IMR-90 (cell line): ENCODE measurements at regions not wholly inside any gene's neighbourhood (a gene's known extent, or its start where the extent isn't known, plus 50 kb on each side); places are given as distances from the start of the nearest gene placed in this dataset.

Experiments used
- ATAC-seq: fragments of 200-7000 bp; cut with Tn5 transposase; 2 replicates; pipeline ENCODE4 v1.9.1; 2020; ENCODE audit warnings: low read depth, mild to moderate bottlenecking, moderate library complexity
- BruUV-seq: library from RNA; stranded (reverse); fragments of 400-500 nt; replicated peaks from 2 replicates; lab custom pipeline; 2021; lab: Mats Ljungman, UMichigan
- CTCF ChIA-PET: fragments of 300-600 bp; formaldehyde crosslinking; extraction: SDS; loops from one replicate; lab custom pipeline; 2021; ENCODE audit warnings: antibody characterized with exemption; lab: Yijun Ruan, JAX
- POLR2A ChIA-PET: fragments of 300-600 bp; sonication (Branson Sonifier 250); formaldehyde crosslinking; loops from one replicate; lab custom pipeline; 2022; ENCODE audit warnings: antibody characterized with exemption; ENCODE audit not compliant: unreplicated experiment; lab: Charles Lee
- DNase-seq: peaks from one replicate; pipeline ENCODE4 v3.0.0; 2013
- H2AFZ ChIP-seq: replicated peaks from 2 replicates; pipeline ENCODE3; 2013; ENCODE audit warnings: low read length, mild to moderate bottlenecking; ENCODE audit not compliant: poor library complexity
- H2AK5ac ChIP-seq: 2 replicates; pipeline ENCODE4 v1.6.1; 2013; ENCODE audit warnings: low read depth, low read length, inconsistent platforms
- H2AK9ac ChIP-seq: replicated peaks from 2 replicates; pipeline ENCODE3; 2013; ENCODE audit warnings: mild to moderate bottlenecking, low read depth, low read length, moderate library complexity; ENCODE audit not compliant: poor library complexity
- H2BK120ac ChIP-seq: 2 replicates; pipeline ENCODE4 v1.6.1; 2013; ENCODE audit warnings: low read depth, low read length, inconsistent platforms
- H2BK15ac ChIP-seq: 3 replicates; pipeline ENCODE4 v1.6.1; 2013; ENCODE audit warnings: low read depth, low read length, inconsistent platforms
- H2BK20ac ChIP-seq: 2 replicates; pipeline ENCODE4 v1.6.1; 2013; ENCODE audit warnings: low read depth, mild to moderate bottlenecking, inconsistent platforms, low read length, moderate library complexity
- H2BK5ac ChIP-seq: 2 replicates; pipeline ENCODE4 v1.6.1; 2013; ENCODE audit warnings: mild to moderate bottlenecking, low read depth, low read length, inconsistent platforms; ENCODE audit not compliant: poor library complexity, severe bottlenecking
- H3K14ac ChIP-seq: replicated peaks from 2 replicates; pipeline ENCODE4 v1.6.1; 2013; ENCODE audit warnings: low read depth, low read length, inconsistent platforms
- H3K18ac ChIP-seq: 2 replicates; pipeline ENCODE4 v1.6.1; 2013; ENCODE audit warnings: low read depth, low read length, control low read depth
- H3K23ac ChIP-seq: 2 replicates; pipeline ENCODE4 v1.6.1; 2013; ENCODE audit warnings: low read depth, low read length, inconsistent platforms
- H3K27ac ChIP-seq: 2 replicates; pipeline ENCODE4 v1.5.1; 2013; ENCODE audit warnings: mild to moderate bottlenecking, control low read depth, low read length; ENCODE audit not compliant: insufficient read depth
- H3K27me3 ChIP-seq: 2 replicates; pipeline ENCODE4 v1.6.1; 2013; ENCODE audit warnings: low read length; ENCODE audit not compliant: control insufficient read depth, insufficient read depth
- H3K36me3 ChIP-seq: 2 replicates; pipeline ENCODE4 v1.6.1; 2013; ENCODE audit warnings: low read length, mixed read lengths; ENCODE audit not compliant: control insufficient read depth, insufficient read depth
- H3K4ac ChIP-seq: 2 replicates; pipeline ENCODE4 v1.6.1; 2013; ENCODE audit warnings: low read depth, low read length, inconsistent platforms
- H3K4me1 ChIP-seq: 2 replicates; pipeline ENCODE4 v1.6.1; 2013; ENCODE audit warnings: low read length, mixed read lengths; ENCODE audit not compliant: control insufficient read depth, insufficient read depth
- H3K4me2 ChIP-seq: 2 replicates; pipeline ENCODE4 v1.6.1; 2013; ENCODE audit warnings: low read depth, mild to moderate bottlenecking, control low read depth, low read length, moderate library complexity
- H3K4me3 ChIP-seq: 2 replicates; pipeline ENCODE4 v1.5.1; 2013; ENCODE audit warnings: low read depth, mild to moderate bottlenecking, control low read depth, low read length, moderate library complexity; ENCODE audit not compliant: insufficient read depth
- H3K56ac ChIP-seq: 2 replicates; pipeline ENCODE4 v1.6.1; 2013; ENCODE audit warnings: low read length, inconsistent platforms; ENCODE audit not compliant: insufficient read depth; ENCODE audit errors: extremely low read depth
- H3K79me1 ChIP-seq, 2 experiments: 2 replicates each; pipeline ENCODE4 v1.6.1; 2013; ENCODE audit warnings: low read length in 2 of 2, inconsistent platforms in 1 of 2, low read depth in 1 of 2
- H3K9ac ChIP-seq: 2 replicates; pipeline ENCODE4 v1.6.1; 2013; ENCODE audit warnings: low read depth, low read length, control low read depth
- H3K9me1 ChIP-seq: 2 replicates; pipeline ENCODE4 v1.6.1; 2013; ENCODE audit warnings: low read length, inconsistent platforms; ENCODE audit not compliant: insufficient read depth
- H3K9me3 ChIP-seq: 2 replicates; pipeline ENCODE4 v1.6.1; 2013; ENCODE audit warnings: low read length; ENCODE audit not compliant: control insufficient read depth, insufficient read depth
- H4K20me1 ChIP-seq: 2 replicates; pipeline ENCODE4 v1.6.1; 2013; ENCODE audit warnings: low read length, inconsistent platforms; ENCODE audit not compliant: insufficient read depth
- H4K5ac ChIP-seq: 2 replicates; pipeline ENCODE4 v1.6.1; 2013; ENCODE audit warnings: mild to moderate bottlenecking, low read depth, low read length, control low read depth
- H4K8ac ChIP-seq, 2 experiments: 2 replicates each; pipeline ENCODE4 v1.6.1; 2013; ENCODE audit warnings: low read depth in 2 of 2, low read length in 2 of 2, control low read depth in 1 of 2, inconsistent platforms in 1 of 2
- H4K91ac ChIP-seq: 2 replicates; pipeline ENCODE4 v1.6.1; 2013; ENCODE audit warnings: low read depth, low read length, inconsistent platforms; ENCODE audit not compliant: insufficient read depth
- CEBPB ChIP-seq: IDR thresholded peaks from 2 replicates; pipeline ENCODE4 v1.6.1; 2012; ENCODE audit warnings: low read depth, low read length, improper control_type of control experiment
- CHD1 ChIP-seq: IDR thresholded peaks from 2 replicates; pipeline ENCODE4 v1.6.1; 2012; ENCODE audit warnings: low read depth, low read length, improper control_type of control experiment
- MXI1 ChIP-seq: IDR thresholded peaks from 2 replicates; pipeline ENCODE4 v1.6.1; 2012; ENCODE audit warnings: low read depth, mild to moderate bottlenecking, low read length, moderate library complexity, borderline replicate concordance
- RCOR1 ChIP-seq: IDR thresholded peaks from 2 replicates; pipeline ENCODE4 v1.6.1; 2012; ENCODE audit warnings: mild to moderate bottlenecking, low read length, improper control_type of control experiment; ENCODE audit not compliant: insufficient replicate concordance
- WGBS, 2 experiments: methylation state at CpG; one replicate each; pipeline versions ENCODE4 v1.1.5 to v1.1.7; 2013; ENCODE audit warnings: missing lambda C conversion rate in 2 of 2; ENCODE audit not compliant: insufficient read length in 1 of 2; ENCODE audit errors: extremely low coverage in 2 of 2; 5-methylcytosine and 5-hydroxymethylcytosine counted together
- dilution Hi-C: fragments of 300-500 bp; cut with HindIII; formaldehyde crosslinking; loops from one replicate; pipeline ENCODE4 v1.14.3; 2018; ENCODE audit warnings: low sequenced_read_pairs; ENCODE audit not compliant: unreplicated experiment
- in situ Hi-C: fragments of 300-500 bp; cut with MboI; formaldehyde crosslinking; loops from 3 replicates; pipeline ENCODE4 v1.14.3; 2019; ENCODE audit warnings: low sequenced_read_pairs, inconsistent platforms, mixed read lengths
- intact Hi-C: fragments of 100-400 bp; cut with micrococcal nuclease; formaldehyde crosslinking; loops from 2 replicates; pipeline ENCODE4 v1.10.0; 2022

GRCh38 chr6:86615299-86615698 is 322.0 kb upstream of the HTR1E start:
- H4K5ac ChIP-seq = no peak overlapping the region
- H4K20me1 ChIP-seq = no peaks in the 10 kb centered on the region
- ATAC-seq (no peak), DNase-seq (no peak)
- dilution Hi-C loops = no loop called here
- H3K9ac ChIP-seq = no peak overlapping the region
- no peak overlapping the region for H3K27ac ChIP-seq
- H4K91ac ChIP-seq = no peak overlapping the region
- no peak overlapping the region for H2AK5ac ChIP-seq
- no peaks in the 10 kb centered on the region for H3K9me1 ChIP-seq
- peaks cover 5% of the 10 kb centered on the region; the same call in 1 of the 2 replicates for H3K9me3 ChIP-seq
- H2BK120ac ChIP-seq = no peak overlapping the region
- BruUV-seq = no TSS peak
- no peaks in the 10 kb centered on the region for H3K79me1 ChIP-seq
- no peak overlapping the region for H3K23ac ChIP-seq
- no peak overlapping the region for H3K14ac ChIP-seq
- no peak overlapping the region for H3K4me3 ChIP-seq
- intact Hi-C loops = no loop called here
- H3K36me3 ChIP-seq = no peaks in the 10 kb centered on the region
- POLR2A ChIA-PET = interaction anchor here (0.5 kb wide), 1 partner anchor 247 kb away, joined by 3 read pairs; no protein-coding TSS in a partner anchor
- H3K4ac ChIP-seq = no peak overlapping the region
- H4K8ac ChIP-seq = no peak overlapping the region
- no peak overlapping the region for H2BK20ac ChIP-seq
- TF ChIP-seq MXI1 (no peak), RCOR1 (no peak), CHD1 (no peak), CEBPB (no peak)
- in situ Hi-C loops = no loop called here
- H3K4me1 ChIP-seq = no peaks in the 10 kb centered on the region
- WGBS, 2 experiments = no CpG with 5 or more reads among the region's 1 CpG
- no peak overlapping the region for H3K4me2 ChIP-seq
- no peak overlapping the region for H3K18ac ChIP-seq
- CTCF ChIA-PET = no interaction called here
- H2BK5ac ChIP-seq = no peak overlapping the region
- H2AK9ac ChIP-seq = no peak overlapping the region
- no peak overlapping the region for H2AFZ ChIP-seq
- H3K56ac ChIP-seq = no peak overlapping the region
- no peaks in the 10 kb centered on the region for H3K27me3 ChIP-seq
- no peak overlapping the region for H2BK15ac ChIP-seq
